GM21390 (cell line): ENCODE measurements at regions not wholly inside any gene's neighbourhood (a gene's known extent, or its start where the extent isn't known, plus 50 kb on each side); places are given as distances from the start of the nearest gene placed in this dataset.
"Not testable (repeated sequence)": the region's sequence is repeated elsewhere in the genome, so short reads cannot be mapped to it uniquely, and the experiment has no call there.

Experiments used
- ATAC-seq: cut with Tn5 transposase; IDR thresholded peaks from one replicate; pipeline ENCODE4 v1.9.1; 2021; ENCODE audit not compliant: unreplicated experiment

DNA sequence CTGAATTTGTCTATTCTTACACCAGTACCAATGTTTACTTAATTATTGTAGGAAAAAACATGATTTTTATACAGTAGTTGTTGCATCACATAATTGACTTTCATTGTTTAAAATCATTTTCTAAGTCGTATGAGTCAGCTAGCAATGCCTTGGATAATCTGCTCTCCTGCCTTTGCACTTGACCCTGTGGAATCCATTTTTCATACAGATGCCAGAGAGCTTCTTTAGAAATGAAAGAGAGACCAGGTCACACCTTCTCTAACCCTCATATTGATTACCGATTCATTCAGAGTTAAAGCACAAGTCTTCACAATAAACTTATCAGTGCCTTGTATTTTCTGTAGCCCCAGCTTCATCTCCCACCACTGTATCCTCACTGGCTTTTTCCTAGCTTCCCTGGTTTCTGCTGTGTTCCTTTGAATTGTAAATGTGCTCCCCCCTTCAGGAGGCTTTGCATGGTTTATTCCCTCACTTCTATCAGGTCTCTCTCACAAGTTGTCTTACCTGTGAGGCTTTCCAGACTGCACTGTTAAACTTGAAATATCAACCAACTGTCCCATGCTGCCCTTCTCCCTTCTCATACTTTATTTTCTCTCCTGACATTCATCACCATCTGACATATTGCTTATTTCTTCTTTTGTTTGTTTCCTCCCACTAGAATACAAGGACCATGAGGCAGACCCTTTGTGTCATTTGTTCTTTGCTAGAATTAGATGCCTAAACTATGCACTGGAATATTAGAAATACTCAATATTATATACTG lies 662.0 kb upstream of the GBE1 start:
- ATAC-seq = no peak

DNA sequence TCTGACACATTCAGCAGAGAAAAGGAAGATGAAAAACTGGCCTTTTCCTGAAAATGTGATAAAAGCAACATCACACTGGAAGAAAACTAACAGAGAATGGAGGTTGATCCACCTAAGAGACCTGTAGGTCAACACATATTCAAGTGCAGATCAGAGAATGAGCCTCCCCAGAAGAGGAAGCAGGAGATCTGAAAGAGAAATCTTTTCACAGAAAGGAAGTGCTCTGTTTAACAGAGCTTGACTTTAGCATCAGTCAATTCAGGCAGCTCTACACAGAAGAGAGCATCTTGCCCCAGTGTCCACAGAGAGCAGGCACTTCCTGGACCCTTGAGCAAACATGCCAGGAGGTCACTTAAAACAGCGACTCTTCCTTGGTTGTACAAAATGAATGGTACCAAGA lies 655.4 kb upstream of the GBE1 start:
- no peak for ATAC-seq

DNA sequence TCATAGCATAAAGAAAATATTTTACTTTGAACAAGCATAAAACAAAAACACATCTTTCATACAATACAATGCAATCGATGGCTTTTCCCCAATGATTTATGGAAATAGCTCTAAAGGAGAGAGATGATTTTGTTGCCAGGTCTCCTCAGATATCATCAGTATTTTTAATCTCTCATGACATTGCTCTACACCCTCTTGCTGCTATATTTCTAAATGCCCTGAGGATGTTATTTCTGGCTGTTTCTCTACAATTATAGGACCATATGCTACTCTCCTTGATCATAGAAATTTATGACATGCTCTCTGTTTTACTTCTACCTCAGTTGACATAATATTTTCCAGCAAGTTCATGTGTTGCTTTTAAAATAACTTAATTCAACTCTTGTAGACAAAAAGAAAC lies 654.9 kb upstream of the GBE1 start:
- ATAC-seq = no peak

DNA sequence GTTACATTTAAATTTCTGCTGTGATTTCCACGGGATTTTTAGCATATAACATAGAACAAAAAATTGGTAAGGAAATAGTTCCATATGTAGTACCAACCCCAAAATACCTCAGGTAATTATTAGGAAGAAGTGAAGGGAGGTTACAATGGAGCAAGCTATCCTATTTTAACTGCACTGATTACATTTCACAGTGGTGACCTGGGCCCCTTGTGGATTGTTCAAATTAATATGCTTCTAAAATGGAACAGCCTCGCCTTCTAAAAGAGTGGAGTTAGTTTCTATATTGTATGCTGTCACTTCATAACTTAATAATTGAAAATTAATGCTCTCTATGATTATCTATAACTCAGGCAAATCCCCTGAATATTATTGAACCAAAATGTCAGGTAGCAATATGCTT lies 651.7 kb upstream of the GBE1 start:
- no peak for ATAC-seq

DNA sequence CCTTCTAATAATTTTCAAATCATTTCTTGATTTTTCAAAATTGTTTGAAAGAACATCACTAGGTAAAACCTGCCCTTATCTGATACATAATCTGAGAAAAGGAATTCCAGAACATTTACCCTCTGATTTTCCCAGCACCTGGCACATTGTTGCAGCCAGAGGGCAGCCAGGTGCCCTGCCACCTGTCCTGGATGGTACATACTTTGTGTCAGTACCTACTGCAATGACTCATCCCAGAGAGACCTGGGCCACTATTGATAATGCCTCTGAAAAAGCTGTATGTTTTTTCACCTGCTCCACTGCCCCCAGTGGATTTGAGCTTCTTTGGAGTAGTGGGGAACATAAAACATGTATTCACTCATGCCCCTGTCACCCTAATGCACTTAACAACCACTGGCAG lies 648.9 kb upstream of the GBE1 start:
- no peak for ATAC-seq

DNA sequence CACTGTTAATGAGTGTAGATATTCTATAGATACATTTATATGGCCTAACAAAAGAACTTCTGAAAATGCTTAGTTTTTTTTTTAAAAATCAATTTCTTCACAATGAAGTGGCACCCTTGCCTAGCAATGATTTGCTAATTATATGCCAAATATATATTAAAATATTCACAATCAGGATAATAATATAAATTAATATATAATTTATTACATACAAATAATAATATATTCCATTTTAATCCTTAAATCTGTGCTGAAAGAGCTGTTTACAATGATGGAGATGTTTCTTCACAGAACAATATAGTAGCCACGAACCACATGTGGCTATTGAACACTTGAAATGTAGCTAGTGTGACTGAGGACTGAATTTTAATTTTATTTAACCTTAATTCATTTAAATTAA lies 648.4 kb upstream of the GBE1 start:
- no peak for ATAC-seq

DNA sequence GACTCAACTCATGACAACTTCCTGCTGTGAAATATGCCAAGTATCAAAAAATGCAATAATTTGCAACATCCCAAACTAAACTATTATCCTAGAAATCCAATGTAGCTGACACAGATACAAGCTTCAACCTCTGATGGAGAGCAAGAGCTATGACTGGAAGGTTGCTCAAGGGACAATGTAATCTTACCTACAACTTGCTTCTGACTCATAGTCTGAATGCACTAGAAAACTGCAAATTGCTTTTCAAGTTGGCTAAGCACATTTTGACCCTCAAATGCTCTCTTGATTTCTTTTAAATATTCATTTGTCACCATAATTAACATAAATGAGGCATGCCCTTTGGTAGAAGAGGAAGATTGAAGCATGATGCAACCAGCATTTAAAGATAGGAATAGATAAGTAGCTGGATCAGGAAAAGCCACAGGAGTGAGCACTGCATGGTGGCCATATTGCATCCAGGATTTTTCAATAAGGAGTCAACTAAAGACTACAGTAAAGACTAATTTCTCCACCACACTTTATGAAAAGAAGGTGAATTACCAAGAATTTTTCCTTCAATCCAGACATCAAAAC lies 630.8 kb upstream of the GBE1 start:
- no peak for ATAC-seq

DNA sequence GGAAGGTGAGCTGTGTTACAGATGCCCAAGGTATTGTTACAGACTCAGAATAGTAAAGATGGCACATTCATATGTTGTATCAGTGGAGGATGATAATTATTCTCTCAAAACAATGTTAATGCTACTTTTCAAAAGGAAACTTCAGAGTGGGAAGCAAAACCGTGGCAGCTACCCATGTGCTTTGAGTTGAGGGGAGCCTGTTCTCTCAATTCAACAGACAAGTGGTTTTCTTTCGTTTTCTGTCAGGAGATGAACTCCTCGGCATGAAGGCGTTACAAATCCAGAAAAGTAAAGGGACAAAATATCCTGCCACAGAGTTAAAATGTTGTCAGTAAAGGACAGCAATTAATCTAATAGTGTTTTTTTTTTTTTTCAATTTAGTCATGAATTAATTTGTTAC lies 629.4 kb upstream of the GBE1 start:
- no peak for ATAC-seq

DNA sequence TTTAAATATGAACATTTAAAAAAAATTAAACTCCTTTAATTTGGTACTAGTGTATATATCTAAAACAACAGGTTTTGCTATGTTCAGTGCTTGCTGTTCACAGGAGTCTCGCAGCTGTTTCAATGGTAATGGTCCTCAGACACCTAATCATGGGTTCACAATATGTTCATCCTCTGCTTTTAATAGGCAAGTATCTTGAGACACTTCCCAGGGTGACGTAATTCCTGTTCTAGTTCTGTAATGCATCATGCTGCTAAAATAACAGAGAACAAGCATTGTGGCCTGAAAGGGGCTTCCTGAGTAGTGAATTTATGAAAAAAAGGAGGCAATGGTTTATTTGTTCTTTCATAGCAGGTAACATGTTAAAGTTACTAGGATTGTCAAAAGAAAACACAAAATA lies 625.2 kb upstream of the GBE1 start:
- no peak for ATAC-seq

DNA sequence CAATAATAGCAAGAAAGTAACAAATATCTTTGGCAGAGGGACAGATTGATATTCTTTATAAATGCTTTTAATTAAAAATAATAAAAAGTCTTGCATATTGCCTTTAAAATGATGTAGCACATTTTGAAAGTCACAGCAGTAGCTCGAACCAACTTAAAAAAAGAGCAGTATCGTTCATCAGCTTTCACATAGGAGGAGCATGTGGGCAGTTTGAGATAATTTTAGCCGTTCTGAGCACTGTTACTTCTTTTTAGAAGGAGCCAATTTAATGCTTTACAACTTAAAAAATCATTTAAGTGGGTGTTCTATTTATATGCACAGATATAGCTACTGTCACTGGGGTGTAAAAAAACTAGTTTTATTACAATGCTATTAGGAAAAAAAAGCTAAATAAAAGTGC lies 622.7 kb upstream of the GBE1 start:
- ATAC-seq = no peak

DNA sequence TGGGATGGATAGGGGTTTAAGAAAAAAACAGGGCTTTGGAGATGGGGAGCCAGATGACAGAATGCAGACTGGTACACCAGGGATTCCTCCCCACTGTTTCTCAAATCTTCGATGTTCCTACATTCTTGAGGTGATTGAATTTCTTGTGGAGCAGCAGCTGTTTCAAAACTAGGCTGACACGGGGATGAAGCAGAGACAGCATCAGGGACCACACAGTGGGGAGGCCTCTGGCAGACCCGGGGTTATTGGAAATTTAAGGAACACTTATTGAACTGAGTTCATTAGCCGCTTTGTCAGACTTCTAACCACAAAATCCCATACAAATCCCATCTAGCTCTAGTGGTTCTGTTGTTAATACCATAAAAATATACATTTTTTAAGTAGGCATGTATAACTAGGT lies 621.4 kb upstream of the GBE1 start:
- no peak for ATAC-seq

DNA sequence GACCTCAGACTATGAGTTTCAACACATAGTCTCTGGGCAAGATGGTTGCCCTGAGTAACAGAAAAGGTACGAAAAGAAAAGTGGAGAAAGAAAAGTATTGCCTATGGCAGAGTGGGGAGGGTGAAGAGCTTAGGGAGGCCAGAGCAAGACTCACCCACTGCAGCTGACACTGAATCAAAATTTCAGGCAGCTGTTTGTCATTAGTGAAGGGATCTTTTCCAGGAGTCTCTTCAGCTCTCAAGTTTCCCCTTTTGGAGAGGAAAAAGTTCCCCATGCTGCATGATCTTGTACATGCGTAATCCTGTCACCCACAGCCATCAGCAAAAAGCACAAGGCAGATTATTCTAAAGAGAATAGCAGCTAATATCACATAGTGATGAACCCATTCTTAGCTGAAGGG lies 616.9 kb upstream of the GBE1 start:
- no peak for ATAC-seq

DNA sequence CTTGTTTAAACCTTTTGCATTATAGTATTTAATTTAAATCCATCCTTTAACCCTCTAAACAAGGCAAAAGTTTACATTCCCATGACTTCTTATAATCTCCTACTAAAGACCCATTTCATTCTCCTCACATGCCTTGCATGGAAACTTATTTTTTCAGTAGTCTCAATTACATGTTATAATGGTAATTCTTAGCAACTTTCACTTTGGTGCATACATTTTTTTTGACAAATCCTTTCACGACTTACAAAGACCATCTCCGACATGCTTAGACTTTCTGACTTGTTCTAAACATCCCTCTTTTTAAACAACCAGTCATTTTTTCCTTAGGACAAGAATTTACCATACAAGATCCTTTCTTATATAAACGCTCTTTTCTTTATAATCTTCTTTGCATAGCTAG lies 615.4 kb upstream of the GBE1 start:
- ATAC-seq = no peak

DNA sequence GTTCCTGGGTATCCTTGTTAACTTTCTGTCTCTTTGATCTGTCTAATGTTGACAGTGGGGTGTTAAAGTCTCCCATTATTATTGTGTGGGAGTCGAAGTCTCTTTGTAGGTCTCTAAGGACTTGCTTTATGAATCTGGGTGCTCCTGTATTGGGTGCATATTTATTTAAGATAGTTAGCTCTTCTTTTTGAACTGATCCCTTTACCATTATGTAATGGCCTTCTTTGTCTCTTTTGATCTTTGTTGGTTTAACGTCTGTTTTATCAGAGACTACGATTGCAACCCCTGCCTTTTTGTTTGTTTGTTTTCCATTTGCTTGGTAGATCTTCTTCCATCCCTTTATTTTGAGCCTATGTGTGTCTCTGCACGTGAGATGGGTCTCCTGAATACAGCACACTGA lies 612.4 kb upstream of the GBE1 start:
- ATAC-seq = not testable (repeated sequence)

DNA sequence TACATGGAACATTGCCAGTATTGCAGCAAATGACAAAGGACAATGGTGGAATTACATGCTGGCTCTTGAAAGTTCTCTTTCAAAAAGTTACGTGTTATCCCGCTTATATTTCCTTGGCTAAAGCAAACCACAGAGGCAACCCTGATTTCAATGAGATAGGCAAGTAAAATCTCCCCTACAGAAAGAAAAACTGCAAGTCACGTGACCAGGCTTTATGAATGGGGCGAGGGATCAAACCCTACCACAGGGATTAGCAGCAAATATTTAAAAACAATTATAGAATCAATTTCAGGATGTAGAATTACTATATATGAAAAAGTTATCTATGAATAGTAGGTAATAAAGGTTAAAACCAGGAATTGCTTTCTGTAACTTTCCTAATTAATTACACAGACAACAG lies 603.4 kb upstream of the GBE1 start:
- no peak for ATAC-seq

DNA sequence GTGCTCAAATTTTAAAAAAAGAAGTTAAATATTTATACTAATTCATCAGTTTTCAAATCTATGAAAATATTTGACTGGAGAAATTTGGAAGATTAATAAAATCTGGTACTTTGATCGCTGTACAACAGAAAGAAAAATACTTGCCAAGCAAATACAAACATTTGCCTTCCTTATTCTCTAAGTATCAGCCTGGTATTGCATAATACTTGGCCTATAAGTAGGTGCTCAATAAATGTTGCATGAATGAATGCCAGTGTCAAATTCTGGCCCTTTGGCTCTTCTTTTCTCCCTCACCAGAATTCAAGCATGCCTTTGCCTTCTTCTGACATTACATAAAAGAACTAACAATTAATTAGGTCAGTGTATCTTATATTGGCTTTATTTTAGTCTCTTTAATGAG lies 601.7 kb upstream of the GBE1 start:
- ATAC-seq = no peak

DNA sequence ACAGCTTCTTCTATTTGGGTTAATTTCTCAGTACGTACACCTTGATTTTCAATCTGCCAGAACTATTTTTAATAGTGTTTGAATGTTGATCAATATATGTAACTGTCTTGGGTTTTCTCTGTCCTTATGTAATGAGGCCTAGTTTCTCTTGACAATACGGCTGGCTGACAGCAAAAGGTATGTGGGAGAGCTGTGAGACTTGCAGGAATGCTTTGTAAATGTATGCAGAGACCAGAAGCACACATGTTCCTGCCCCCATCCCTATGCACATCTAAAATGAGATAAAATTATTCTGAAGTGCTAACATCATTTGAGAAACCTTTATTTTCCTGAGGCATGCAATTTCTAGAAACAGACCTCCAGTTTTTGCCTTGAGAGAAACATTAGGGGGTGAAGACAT lies 593.8 kb upstream of the GBE1 start:
- ATAC-seq = no peak

DNA sequence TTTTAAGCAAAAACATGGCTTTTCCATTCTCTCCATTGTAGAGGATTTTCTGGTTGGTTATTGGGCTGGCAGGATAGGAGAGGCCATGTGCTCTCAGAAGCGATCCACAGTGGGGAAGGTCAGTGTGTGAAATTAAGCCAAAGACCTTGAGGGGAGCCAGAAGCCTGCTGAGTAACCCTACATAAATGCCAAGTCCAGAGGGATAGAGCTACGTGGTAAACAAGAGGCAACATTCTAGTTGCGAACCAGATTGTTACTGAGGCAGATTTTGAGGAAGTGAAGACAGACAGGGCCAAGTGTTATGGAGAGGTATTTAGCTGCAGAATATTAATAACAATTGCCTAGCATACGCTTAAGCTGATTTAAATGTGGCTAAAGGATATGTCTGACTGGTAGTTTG lies 592.8 kb upstream of the GBE1 start:
- no peak for ATAC-seq

DNA sequence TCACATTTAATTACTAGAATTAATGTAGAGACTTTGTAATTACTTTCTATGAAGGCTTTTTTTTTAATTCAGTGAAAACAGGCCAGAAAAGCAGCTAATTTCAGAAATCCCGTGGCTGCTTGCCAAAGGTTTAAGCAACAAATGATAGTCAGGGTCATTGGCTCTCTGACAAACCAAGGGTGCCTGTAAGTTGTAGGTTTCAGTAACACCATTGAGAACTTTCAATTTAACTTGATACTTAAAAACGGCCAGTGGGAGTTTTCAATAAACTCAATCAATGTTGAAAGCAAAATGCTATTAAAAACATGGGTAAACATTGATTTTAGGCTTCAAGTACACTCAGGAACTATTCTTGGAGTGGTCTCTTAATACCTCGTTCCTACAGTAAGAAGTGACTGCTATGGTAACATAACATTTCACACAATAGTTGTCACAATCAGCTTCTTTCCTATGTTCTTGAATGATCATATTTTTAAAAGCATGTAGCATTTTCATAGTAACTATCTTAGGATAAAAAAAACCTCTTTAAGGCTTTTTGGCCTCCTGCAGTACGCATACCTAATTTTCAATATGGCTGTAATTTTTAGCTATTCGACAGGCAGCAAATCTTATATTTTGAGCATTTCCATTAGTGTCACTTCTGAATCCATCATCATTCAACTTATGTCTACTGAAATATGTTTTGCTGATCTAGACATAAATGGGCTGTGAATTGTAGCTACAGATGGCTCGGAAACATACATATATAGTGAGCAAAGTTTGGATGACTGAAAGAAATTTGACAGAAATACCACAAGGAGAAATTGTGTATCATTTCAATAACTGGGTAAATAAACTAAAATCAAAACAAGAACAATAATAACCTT lies 592.1 kb upstream of the GBE1 start:
- ATAC-seq = no peak

DNA sequence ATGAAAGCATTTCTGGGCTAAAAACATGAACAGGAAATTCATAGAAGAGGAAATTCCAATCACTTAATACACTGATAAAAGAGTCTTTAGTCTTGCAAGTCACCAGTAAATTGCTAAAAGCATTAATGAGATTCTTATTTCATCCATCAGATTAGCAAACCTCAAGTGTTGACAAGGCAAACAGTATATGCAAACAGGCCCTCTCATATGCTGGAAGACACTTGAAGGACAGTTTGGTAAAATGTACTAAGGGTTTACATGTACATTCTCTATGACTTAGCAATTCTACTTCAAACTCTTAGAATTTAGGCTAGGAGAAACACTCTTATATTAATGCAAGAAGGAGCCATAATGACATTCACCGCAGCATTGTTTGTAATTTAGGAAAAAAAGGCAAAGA lies 586.1 kb upstream of the GBE1 start:
- no peak for ATAC-seq

DNA sequence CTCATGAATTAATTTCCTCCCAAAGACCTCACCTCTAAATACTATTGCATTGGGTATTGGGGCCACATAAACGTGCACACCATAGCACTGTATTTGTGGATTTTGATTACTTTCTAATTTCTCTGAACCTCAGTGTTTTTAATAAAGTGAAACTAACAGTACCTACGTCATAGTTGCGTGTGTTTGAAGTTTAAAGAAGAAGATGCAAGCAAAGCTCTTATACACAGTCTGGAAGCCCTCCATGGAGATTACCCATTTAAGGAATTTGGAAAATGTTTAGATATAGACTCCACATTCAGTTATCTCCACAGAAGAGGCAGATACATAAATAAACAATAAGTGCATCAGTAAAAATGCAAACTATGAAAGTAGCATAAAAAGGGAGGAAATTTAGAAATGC lies 581.1 kb upstream of the GBE1 start:
- no peak for ATAC-seq

DNA sequence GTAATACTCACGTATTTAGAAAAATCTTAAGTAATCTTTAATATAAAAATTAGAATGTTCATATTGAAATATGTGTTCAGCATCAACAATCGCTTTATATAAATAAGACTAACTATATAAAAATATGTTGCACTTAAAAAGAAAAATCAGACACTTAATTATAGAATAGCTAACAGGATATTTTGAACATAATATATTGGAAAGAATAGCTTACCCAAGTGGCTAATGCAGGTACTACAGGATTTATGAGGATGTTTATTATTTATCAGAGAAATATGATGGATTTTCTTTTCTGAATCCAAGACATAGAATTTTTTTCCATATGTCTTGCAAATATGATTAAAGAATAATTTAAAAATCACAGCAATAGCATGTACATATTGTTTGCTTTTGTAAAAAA lies 567.9 kb upstream of the GBE1 start:
- ATAC-seq = no peak
